ENCODE measurements at regions not wholly inside any gene's neighbourhood (a gene's known extent, or its start where the extent isn't known, plus 50 kb on each side); places are given as distances from the start of the nearest gene placed in this dataset.

DNA sequence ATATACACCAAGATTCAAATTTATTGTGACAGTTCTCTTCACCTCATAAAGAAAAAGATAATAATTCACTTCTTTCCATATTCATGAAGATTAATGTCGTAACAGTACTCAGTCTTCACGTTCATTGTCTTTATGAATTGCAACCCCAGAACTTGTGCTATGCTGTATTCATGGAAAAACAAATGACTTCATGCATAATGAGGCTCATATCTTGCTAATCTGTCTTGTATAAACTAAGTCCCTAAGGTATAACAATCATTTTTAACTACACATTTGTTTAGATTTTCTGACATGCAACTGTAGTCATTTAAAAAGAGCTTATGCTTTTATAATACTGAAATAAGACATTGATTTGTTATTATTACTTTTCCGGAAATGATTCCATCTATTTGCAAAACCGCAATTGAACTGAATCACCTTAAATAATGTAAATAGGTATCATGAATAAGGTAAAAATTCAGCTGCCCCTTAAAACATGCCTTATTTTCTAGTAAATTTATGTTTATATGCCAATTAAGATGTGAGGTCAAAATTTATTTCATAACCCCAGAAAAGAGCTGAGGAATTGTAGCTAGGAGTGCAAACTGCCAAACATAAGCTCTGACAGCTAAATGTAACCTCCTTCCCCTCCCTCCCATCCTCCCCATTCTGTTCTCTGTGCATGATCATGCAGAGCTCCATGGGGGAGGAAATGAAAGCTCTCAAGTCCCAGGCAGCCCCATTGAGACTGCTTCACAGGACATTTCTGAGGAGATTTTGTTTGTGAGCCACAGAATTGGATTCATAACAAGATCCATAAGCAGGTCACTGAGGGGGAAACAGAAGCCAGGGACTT is 301.6 kb downstream of the ATP23 start:
- TF ChIP-seq, protein P1, sequence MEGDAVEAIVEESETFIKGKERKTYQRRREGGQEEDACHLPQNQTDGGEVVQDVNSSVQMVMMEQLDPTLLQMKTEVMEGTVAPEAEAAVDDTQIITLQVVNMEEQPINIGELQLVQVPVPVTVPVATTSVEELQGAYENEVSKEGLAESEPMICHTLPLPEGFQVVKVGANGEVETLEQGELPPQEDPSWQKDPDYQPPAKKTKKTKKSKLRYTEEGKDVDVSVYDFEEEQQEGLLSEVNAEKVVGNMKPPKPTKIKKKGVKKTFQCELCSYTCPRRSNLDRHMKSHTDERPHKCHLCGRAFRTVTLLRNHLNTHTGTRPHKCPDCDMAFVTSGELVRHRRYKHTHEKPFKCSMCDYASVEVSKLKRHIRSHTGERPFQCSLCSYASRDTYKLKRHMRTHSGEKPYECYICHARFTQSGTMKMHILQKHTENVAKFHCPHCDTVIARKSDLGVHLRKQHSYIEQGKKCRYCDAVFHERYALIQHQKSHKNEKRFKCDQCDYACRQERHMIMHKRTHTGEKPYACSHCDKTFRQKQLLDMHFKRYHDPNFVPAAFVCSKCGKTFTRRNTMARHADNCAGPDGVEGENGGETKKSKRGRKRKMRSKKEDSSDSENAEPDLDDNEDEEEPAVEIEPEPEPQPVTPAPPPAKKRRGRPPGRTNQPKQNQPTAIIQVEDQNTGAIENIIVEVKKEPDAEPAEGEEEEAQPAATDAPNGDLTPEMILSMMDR (IDR thresholded peaks at IDR 0.05), result no peak
- Histone ChIP-seq H3K9me3 (no peaks in the 10 kb centered on the region), H3K4me1 (no peaks in the 10 kb centered on the region), H3K4me3 (no peak overlapping the region), H3K36me3 (no peaks in the 10 kb centered on the region), H3K27ac (no peak overlapping the region), H3K27me3 (no peaks in the 10 kb centered on the region)
- no peak for DNase-seq (ENCODE audit: low spot score)

DNA sequence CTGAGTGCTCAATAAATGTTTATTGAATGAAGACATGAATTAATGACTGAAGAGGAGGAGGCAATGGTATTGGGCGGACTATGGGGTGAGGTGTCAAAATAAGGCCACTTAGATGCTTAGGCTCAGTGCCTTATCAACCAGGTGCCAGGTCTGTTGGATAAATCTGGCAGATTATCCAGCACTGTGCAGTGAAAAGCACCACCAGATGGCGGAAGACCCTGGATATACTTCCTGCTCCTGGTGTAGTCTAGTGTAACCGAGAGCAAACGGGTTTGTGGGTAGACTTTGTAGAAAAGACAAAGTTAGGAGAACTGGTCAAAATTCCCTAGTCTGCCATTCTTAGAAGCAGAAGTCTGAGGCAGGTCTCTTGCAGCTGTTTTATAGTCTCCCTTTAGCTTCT is 306.3 kb downstream of the ATP23 start:
- no peak overlapping the region for H3K27ac ChIP-seq
- H3K4me1 ChIP-seq, result peaks cover 0 to 3% of the 10 kb centered on the region in 2 donors
- H3K9me3 ChIP-seq, result no peaks in the 10 kb centered on the region
- TF ChIP-seq, protein P1 (IDR thresholded peaks at IDR 0.05), result no peak
- no peaks in the 10 kb centered on the region for H3K36me3 ChIP-seq
- DNase-seq (ENCODE audit: low spot score), result no peak
- no peak overlapping the region for H3K4me3 ChIP-seq
- H3K27me3 ChIP-seq, result no peaks in the 10 kb centered on the region

DNA sequence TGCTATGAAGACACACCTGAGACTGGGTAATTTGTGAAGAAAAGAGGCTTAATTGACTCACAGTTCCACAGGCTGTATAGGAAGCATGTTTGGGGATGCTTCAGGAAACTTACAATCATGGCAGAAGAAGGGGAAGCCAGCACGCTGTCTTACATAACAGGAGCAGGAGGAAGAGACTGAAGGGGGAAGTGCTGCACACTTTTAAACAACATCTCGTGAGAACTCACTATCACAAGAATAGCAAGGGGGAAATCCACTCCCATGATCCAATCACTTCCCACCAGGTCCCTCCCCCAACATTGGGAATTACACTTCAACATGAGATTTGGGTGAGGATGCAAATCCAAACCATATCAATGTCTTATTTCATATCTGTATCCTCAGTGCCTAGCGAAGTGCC is 307.2 kb downstream of the ATP23 start:
- Histone ChIP-seq H3K9me3 (no peaks in the 10 kb centered on the region), H3K36me3 (no peaks in the 10 kb centered on the region), H3K4me3 (no peak overlapping the region), H3K4me1 (peaks cover 0 to 3% of the 10 kb centered on the region in 2 donors), H3K27me3 (no peaks in the 10 kb centered on the region), H3K27ac (no peak overlapping the region)
- TF ChIP-seq, protein P1 (IDR thresholded peaks at IDR 0.05), result no peak
- DNase-seq (ENCODE audit: low spot score), result no peak

DNA sequence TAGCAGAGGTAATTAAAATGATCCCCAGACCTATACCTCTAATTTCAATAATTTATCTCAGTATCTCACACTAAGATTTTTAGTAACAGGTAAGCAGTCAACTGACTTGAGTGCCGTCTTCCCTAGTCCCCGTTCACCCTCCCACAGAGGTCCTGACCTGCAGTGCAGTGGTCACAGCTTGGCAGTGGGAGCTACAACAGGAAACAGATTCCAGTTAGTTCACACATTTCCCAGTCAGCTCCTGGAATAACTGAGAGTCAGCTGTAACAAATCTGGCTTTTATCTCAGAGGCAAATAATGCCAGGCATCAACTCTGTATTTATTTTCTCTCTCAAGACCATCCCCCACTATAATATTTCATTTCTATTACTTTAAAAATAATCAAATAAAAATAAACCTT is 308.2 kb downstream of the ATP23 start:
- no peak for DNase-seq (ENCODE audit: low spot score)
- TF ChIP-seq, protein P1 (IDR thresholded peaks at IDR 0.05), result no peak

DNA sequence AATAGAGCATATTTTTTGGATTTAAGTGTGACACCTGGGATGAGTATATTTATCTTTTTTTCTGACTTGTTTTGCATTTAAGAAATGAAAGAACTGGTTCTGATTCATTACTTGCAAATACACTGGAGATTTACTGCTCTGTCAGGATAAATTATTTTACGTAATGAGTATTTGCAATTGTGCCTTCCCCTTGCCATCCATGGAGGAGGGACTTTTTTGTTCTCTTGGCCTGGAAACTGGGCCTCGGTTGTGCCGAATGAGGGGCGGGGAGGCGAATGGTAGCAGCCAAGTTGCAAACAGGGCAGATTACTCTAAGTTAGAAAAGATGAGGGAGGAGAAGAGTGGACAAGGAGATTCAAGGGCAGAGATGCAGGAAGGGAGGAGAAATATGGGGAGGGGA is 308.7 kb downstream of the ATP23 start:
- Histone ChIP-seq H3K4me3 (no peak overlapping the region), H3K27ac (no peak overlapping the region), H3K27me3 (no peaks in the 10 kb centered on the region), H3K36me3 (no peaks in the 10 kb centered on the region), H3K4me1 (peaks cover 0 to 3% of the 10 kb centered on the region in 2 donors), H3K9me3 (no peaks in the 10 kb centered on the region)
- TF ChIP-seq, protein P1 (IDR thresholded peaks at IDR 0.05), result no peak
- DNase-seq (ENCODE audit: low spot score), result no peak

More for the DNA sequence above, 308.2 kb downstream of the ATP23 start:
- Histone ChIP-seq H3K27me3 (no peaks in the 10 kb centered on the region), H3K27ac (no peak overlapping the region), H3K9me3 (no peaks in the 10 kb centered on the region), H3K36me3 (no peaks in the 10 kb centered on the region), H3K4me3 (no peak overlapping the region), H3K4me1 (peaks cover 0 to 3% of the 10 kb centered on the region in 2 donors)

DNA sequence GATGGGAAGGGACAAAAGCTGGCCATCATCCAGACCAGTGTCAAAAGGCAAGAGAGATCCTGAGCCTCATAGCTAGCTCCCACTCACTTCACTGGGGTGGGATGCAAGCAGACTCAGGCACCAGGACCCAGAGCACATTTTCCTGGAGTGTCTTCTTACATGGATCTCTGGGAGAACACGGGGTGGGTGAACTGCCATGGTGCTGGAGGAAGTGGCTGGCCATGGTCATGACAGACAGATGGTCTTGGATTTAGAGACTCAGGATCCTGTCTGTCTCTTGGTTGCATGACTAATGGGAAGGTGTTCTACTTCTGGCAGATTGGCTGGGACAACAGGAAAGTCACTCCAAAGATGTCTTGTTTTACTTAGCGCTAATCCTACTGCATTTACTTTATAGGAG is 311.5 kb downstream of the ATP23 start:
- Histone ChIP-seq H3K9me3 (no peaks in the 10 kb centered on the region), H3K4me3 (no peak overlapping the region), H3K4me1 (peaks cover 0 to 3% of the 10 kb centered on the region in 2 donors), H3K36me3 (no peaks in the 10 kb centered on the region), H3K27ac (no peak overlapping the region), H3K27me3 (no peaks in the 10 kb centered on the region)
- DNase-seq (ENCODE audit: low spot score), result no peak
- TF ChIP-seq, protein P1 (IDR thresholded peaks at IDR 0.05), result no peak
